MM.1S (cell line): ENCODE measurements at regions not wholly inside any gene's neighbourhood (a gene's known extent, or its start where the extent isn't known, plus 50 kb on each side); places are given as distances from the start of the nearest gene placed in this dataset.

Experiments used
- DNase-seq: peaks from one replicate; pipeline ENCODE4 v3.0.0-alpha.2; 2015
- H2AFZ ChIP-seq: fragments of 300-600 bp; sonication (generic); 2 replicates; pipeline ENCODE4 v1.6.0; 2016; ENCODE audit warnings: antibody characterized with exemption, low read length
- H3F3A ChIP-seq: fragments of 300-600 bp; sonication (generic); 2 replicates; pipeline ENCODE4 v1.6.1; 2016; ENCODE audit warnings: mild to moderate bottlenecking, antibody characterized with exemption, low read length, moderate library complexity, mixed read lengths; ENCODE audit not compliant: insufficient read depth
- H3K27ac ChIP-seq: fragments of 300-600 bp; sonication (generic); 2 replicates; pipeline ENCODE4 v1.5.1; 2016; ENCODE audit warnings: mild to moderate bottlenecking, low read length
- H3K27me3 ChIP-seq: fragments of 300-600 bp; sonication (generic); replicated peaks from 2 replicates; pipeline ENCODE4 v1.6.0; 2016; ENCODE audit warnings: low read length; ENCODE audit not compliant: insufficient read depth
- H3K36me3 ChIP-seq: fragments of 300-600 bp; sonication (generic); replicated peaks from 2 replicates; pipeline ENCODE4 v1.6.1; 2016; ENCODE audit warnings: mild to moderate bottlenecking, low read length, mixed read lengths; ENCODE audit not compliant: insufficient read depth
- H3K4me1 ChIP-seq: fragments of 300-600 bp; sonication (generic); 2 replicates; pipeline ENCODE4 v1.6.1; 2016; ENCODE audit warnings: low read length, mixed read lengths
- H3K4me2 ChIP-seq: fragments of 300-600 bp; sonication (generic); 2 replicates; pipeline ENCODE4 v1.6.0; 2016; ENCODE audit warnings: low read depth, low read length
- H3K4me3 ChIP-seq: fragments of 300-600 bp; sonication (generic); 2 replicates; pipeline ENCODE4 v1.5.1; 2016; ENCODE audit warnings: low read length, mixed read lengths
- H3K79me2 ChIP-seq: fragments of 300-600 bp; sonication (generic); 2 replicates; pipeline ENCODE4 v1.6.1; 2016; ENCODE audit warnings: mixed run types, low read length, mixed read lengths
- H3K9ac ChIP-seq: fragments of 300-600 bp; sonication (generic); 2 replicates; pipeline ENCODE4 v1.6.1; 2016; ENCODE audit warnings: low read length, mixed read lengths
- H3K9me2 ChIP-seq: fragments of 300-600 bp; sonication (generic); replicated peaks from 2 replicates; pipeline ENCODE4 v1.6.1; 2016; ENCODE audit warnings: mild to moderate bottlenecking, low read length, mixed read lengths; ENCODE audit not compliant: insufficient read depth
- H3K9me3 ChIP-seq: fragments of 300-600 bp; sonication (generic); replicated peaks from 2 replicates; pipeline ENCODE4 v1.6.1; 2016; ENCODE audit warnings: mild to moderate bottlenecking, low read length, mixed read lengths; ENCODE audit not compliant: insufficient read depth
- H4K20me1 ChIP-seq: fragments of 300-600 bp; sonication (generic); 2 replicates; pipeline ENCODE4 v1.6.1; 2016; ENCODE audit warnings: mild to moderate bottlenecking, low read length, moderate library complexity, mixed read lengths; ENCODE audit not compliant: insufficient read depth
- EZH2 ChIP-seq: fragments of 300-600 bp; sonication (generic); optimal IDR thresholded peaks from 2 replicates; pipeline ENCODE3; 2017; ENCODE audit warnings: low read depth, mild to moderate bottlenecking, antibody characterized with exemption, low read length, mixed read lengths
- EZH2phosphoT487 ChIP-seq: fragments of 300-600 bp; sonication (generic); IDR thresholded peaks from 2 replicates; pipeline ENCODE4 v1.6.1; 2018; ENCODE audit warnings: antibody characterized with exemption, low read length
- TF ChIP-seq, protein P1 (sequence below): fragments of 300-600 bp; sonication (generic); IDR thresholded peaks from 2 replicates; pipeline ENCODE4 v1.5.1; 2016; ENCODE audit warnings: antibody characterized with exemption, low read length, mixed read lengths

DNA sequence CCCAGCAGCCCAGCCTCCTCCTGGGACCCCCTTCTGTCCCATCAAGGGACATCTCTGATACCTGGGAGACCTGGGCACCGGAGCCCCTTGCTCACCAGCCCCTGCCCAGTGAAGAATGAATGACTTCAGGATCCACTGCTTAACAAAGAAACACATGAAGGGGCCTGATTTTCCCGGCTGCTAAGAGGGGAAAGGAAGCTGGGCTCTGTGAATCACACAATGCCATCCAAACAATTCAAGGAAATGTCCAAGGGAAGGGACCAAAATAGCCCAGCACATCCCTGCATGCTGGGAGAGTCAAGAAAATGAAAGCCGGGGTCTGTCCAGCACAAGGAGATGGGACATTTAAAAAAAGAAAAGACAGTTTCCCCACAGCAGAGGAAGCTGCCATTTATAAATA, 128.7 kb upstream of the JCAD start:
- H2AFZ ChIP-seq: no peak overlapping the region
- peaks cover 5% of the 10 kb centered on the region; the same call in 1 of the 2 replicates for H3F3A ChIP-seq
- DNase-seq: no peak

DNA sequence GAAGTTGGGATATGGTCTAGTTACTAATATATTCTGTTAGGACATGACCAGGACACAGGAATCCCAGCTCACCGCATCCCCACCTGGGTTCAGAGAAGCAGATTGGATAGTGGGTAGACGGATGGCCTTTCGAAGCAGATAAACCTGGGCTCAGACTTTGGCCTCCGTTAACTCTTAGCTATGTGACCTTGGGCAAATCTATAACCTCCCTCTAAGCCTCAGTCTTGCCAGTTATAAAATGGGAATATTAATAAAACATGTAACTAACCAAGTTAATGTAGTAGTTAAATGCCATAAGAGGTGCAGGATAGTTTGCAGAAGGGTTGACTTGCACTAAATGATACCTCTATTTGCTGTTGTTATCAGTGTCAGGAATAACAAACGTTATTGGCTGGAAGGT, 127.6 kb upstream of the JCAD start:
- no peaks in the 10 kb centered on the region for H3K27me3 ChIP-seq
- peaks cover 5% of the 10 kb centered on the region; the same call in 1 of the 2 replicates for H3F3A ChIP-seq
- no peaks in the 10 kb centered on the region for H4K20me1 ChIP-seq
- no peaks in the 10 kb centered on the region for H3K9me2 ChIP-seq
- peak overlapping the region; percentile 64 for H3K27ac ChIP-seq
- H3K4me1 ChIP-seq: 0 out of 2 replicates have a peak, but pooled peaks cover 9% of the 10 kb centered on the region
- peak overlapping the region; percentile 56 for H3K9ac ChIP-seq
- peak overlapping the region; percentile 53 for H3K4me3 ChIP-seq
- DNase-seq: no peak
- TF ChIP-seq EZH2 (no peak), EZH2phosphoT487 (no peak)
- TF ChIP-seq, protein P1, sequence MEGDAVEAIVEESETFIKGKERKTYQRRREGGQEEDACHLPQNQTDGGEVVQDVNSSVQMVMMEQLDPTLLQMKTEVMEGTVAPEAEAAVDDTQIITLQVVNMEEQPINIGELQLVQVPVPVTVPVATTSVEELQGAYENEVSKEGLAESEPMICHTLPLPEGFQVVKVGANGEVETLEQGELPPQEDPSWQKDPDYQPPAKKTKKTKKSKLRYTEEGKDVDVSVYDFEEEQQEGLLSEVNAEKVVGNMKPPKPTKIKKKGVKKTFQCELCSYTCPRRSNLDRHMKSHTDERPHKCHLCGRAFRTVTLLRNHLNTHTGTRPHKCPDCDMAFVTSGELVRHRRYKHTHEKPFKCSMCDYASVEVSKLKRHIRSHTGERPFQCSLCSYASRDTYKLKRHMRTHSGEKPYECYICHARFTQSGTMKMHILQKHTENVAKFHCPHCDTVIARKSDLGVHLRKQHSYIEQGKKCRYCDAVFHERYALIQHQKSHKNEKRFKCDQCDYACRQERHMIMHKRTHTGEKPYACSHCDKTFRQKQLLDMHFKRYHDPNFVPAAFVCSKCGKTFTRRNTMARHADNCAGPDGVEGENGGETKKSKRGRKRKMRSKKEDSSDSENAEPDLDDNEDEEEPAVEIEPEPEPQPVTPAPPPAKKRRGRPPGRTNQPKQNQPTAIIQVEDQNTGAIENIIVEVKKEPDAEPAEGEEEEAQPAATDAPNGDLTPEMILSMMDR: no peak
- H3K79me2 ChIP-seq: no peaks in the 10 kb centered on the region
- H3K4me2 ChIP-seq: peak overlapping the region; percentile 57
- no peaks in the 10 kb centered on the region for H3K9me3 ChIP-seq
- no peaks in the 10 kb centered on the region for H3K36me3 ChIP-seq
- peak overlapping the region; percentile 90 for H2AFZ ChIP-seq

More for the DNA sequence above, 128.7 kb upstream of the JCAD start:
- Histone ChIP-seq H3K9ac (no peak overlapping the region), H3K4me3 (no peak overlapping the region), H3K4me1 (0 out of 2 replicates have a peak, but pooled peaks cover 9% of the 10 kb centered on the region), H3K9me2 (no peaks in the 10 kb centered on the region), H3K79me2 (no peaks in the 10 kb centered on the region), H3K36me3 (no peaks in the 10 kb centered on the region), H4K20me1 (no peaks in the 10 kb centered on the region), H3K27ac (no peak overlapping the region), H3K9me3 (no peaks in the 10 kb centered on the region), H3K27me3 (no peaks in the 10 kb centered on the region), H3K4me2 (no peak overlapping the region)
- TF ChIP-seq, protein P1: no peak
- TF ChIP-seq EZH2 (no peak), EZH2phosphoT487 (no peak)

DNA sequence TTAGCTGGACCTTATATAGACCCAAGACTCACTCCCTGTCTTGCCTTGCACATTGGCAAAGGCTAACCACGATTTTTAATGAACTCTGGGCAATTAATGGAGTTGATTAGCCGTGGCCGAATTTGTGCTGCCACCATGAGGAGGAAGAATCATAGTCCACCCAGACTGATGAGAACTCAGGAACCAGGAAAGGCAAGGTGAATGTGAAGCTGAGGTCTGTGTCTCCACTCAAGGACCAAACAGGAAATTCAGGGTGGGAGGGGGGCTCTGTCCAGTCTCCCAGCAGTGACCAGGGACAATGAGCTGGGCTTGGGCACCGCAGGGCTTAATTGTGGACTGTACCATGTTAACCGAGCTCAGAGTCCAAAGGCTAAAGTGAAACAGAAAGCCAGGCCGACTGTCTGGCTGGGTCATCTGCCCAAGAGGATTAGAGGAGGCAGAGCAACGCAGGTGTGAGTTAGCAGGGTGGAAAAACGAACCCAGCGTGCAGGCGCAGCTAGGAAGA, 127.0 kb upstream of the JCAD start:
- Histone ChIP-seq H3K4me1 (0 out of 2 replicates have a peak, but pooled peaks cover 9% of the 10 kb centered on the region), H3K9me2 (no peaks in the 10 kb centered on the region), H3K36me3 (no peaks in the 10 kb centered on the region), H3K9ac (peak overlapping the region; percentile 56), H3F3A (peaks cover 5% of the 10 kb centered on the region; the same call in 1 of the 2 replicates), H3K4me2 (peak overlapping the region; percentile 57), H3K9me3 (no peaks in the 10 kb centered on the region), H2AFZ (peak overlapping the region; percentile 90), H3K27ac (peak overlapping the region; percentile 64), H4K20me1 (no peaks in the 10 kb centered on the region), H3K79me2 (no peaks in the 10 kb centered on the region), H3K4me3 (peak overlapping the region; percentile 53), H3K27me3 (no peaks in the 10 kb centered on the region)
- TF ChIP-seq EZH2: no peak
- TF ChIP-seq, protein P1: peak; percentile 56
- no peak for TF ChIP-seq EZH2phosphoT487
- peak; percentile 93 for DNase-seq
